ENCODE measurements at regions not wholly inside any gene's neighbourhood (a gene's known extent, or its start where the extent isn't known, plus 50 kb on each side); places are given as distances from the start of the nearest gene placed in this dataset.

- TF ChIP-seq, protein P1, sequence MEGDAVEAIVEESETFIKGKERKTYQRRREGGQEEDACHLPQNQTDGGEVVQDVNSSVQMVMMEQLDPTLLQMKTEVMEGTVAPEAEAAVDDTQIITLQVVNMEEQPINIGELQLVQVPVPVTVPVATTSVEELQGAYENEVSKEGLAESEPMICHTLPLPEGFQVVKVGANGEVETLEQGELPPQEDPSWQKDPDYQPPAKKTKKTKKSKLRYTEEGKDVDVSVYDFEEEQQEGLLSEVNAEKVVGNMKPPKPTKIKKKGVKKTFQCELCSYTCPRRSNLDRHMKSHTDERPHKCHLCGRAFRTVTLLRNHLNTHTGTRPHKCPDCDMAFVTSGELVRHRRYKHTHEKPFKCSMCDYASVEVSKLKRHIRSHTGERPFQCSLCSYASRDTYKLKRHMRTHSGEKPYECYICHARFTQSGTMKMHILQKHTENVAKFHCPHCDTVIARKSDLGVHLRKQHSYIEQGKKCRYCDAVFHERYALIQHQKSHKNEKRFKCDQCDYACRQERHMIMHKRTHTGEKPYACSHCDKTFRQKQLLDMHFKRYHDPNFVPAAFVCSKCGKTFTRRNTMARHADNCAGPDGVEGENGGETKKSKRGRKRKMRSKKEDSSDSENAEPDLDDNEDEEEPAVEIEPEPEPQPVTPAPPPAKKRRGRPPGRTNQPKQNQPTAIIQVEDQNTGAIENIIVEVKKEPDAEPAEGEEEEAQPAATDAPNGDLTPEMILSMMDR (optimal IDR thresholded peaks at IDR 0.05 in 1 of 3, IDR thresholded peaks at IDR 0.05 in 1 of 3, conservative IDR thresholded peaks at IDR 0.05 in 1 of 3; ENCODE audit: extremely low read depth in 1 of 3, insufficient read depth in 2 of 3, low read length in 3 of 3) = no peak
- TF ChIP-seq EZH2 (IDR thresholded peaks at IDR 0.05; ENCODE audit: low read length) = no peak
- FAIRE-seq (no peak), DNase-seq (ENCODE audit: low read depth, low spot score) (no peak)
- H3K4me3 ChIP-seq (ENCODE audit: control insufficient read depth in 2 of 3, extremely low read depth in 1 of 3, insufficient read depth in 2 of 3, low read depth in 1 of 3, low read length in 3 of 3) = no peak overlapping the region
- no peak overlapping the region for H2AFZ ChIP-seq (ENCODE audit: control insufficient read depth, low read length)
- no peaks in the 10 kb centered on the region for H3K27me3 ChIP-seq (ENCODE audit: control insufficient read depth, extremely low read depth, insufficient read depth, low read length)
- no peaks in the 10 kb centered on the region for H3K79me2 ChIP-seq (ENCODE audit: control insufficient read depth, insufficient read depth, low read length)
- no peaks in the 10 kb centered on the region for H3K9me1 ChIP-seq (ENCODE audit: control insufficient read depth, extremely low read depth, insufficient read depth, low read length)
- H4K20me1 ChIP-seq (ENCODE audit: control insufficient read depth, extremely low read depth, insufficient read depth, low read length) = no peaks in the 10 kb centered on the region
- no peaks in the 10 kb centered on the region for H3K4me1 ChIP-seq (ENCODE audit: control insufficient read depth, extremely low read depth, insufficient read depth, low read length)
- no peak overlapping the region for H3K4me2 ChIP-seq (ENCODE audit: control insufficient read depth, extremely low read depth, insufficient read depth, low read depth, low read length)
- H3K9ac ChIP-seq (ENCODE audit: control insufficient read depth, extremely low read depth, insufficient read depth, low read length) = no peak overlapping the region
- no peaks in the 10 kb centered on the region for H3K9me3 ChIP-seq (ENCODE audit: control insufficient read depth, low read depth, low read length)
- H3K36me3 ChIP-seq (ENCODE audit: control insufficient read depth in 2 of 2, extremely low read depth in 1 of 2, insufficient read depth in 2 of 2, low read length in 2 of 2) = no peaks in the 10 kb centered on the region
- H3K27ac ChIP-seq (ENCODE audit: control insufficient read depth, insufficient read depth, low read length) = no peak overlapping the region
- dilution Hi-C loops (cut with MboI; ENCODE audit: extremely low pct_ligation_motif_present, low sequenced_read_pairs) = no loop called here
These were observed 1801.0 kb downstream of the C4orf33 start for GRCh38 chr4:130896920-130897319.

- no peak overlapping the region for H3K27ac ChIP-seq (ENCODE audit: control insufficient read depth, insufficient read depth, low read length)
- H3K27me3 ChIP-seq (ENCODE audit: control insufficient read depth, extremely low read depth, insufficient read depth, low read length) = no peaks in the 10 kb centered on the region
- dilution Hi-C loops (cut with MboI; ENCODE audit: extremely low pct_ligation_motif_present, low sequenced_read_pairs) = no loop called here
- no peak overlapping the region for H3K4me3 ChIP-seq (ENCODE audit: control insufficient read depth in 2 of 3, extremely low read depth in 1 of 3, insufficient read depth in 2 of 3, low read depth in 1 of 3, low read length in 3 of 3)
- H3K9ac ChIP-seq (ENCODE audit: control insufficient read depth, extremely low read depth, insufficient read depth, low read length) = no peak overlapping the region
- H3K36me3 ChIP-seq (ENCODE audit: control insufficient read depth in 2 of 2, extremely low read depth in 1 of 2, insufficient read depth in 2 of 2, low read length in 2 of 2) = no peaks in the 10 kb centered on the region
- FAIRE-seq (no peak), DNase-seq (ENCODE audit: low read depth, low spot score) (no peak)
- no peak overlapping the region for H2AFZ ChIP-seq (ENCODE audit: control insufficient read depth, low read length)
- no peaks in the 10 kb centered on the region for H3K9me3 ChIP-seq (ENCODE audit: control insufficient read depth, low read depth, low read length)
- TF ChIP-seq EZH2 (IDR thresholded peaks at IDR 0.05; ENCODE audit: low read length) = no peak
- TF ChIP-seq, protein P1 (optimal IDR thresholded peaks at IDR 0.05 in 1 of 3, IDR thresholded peaks at IDR 0.05 in 1 of 3, conservative IDR thresholded peaks at IDR 0.05 in 1 of 3; ENCODE audit: extremely low read depth in 1 of 3, insufficient read depth in 2 of 3, low read length in 3 of 3) = no peak
- no peaks in the 10 kb centered on the region for H3K79me2 ChIP-seq (ENCODE audit: control insufficient read depth, insufficient read depth, low read length)
- H4K20me1 ChIP-seq (ENCODE audit: control insufficient read depth, extremely low read depth, insufficient read depth, low read length) = no peaks in the 10 kb centered on the region
- H3K9me1 ChIP-seq (ENCODE audit: control insufficient read depth, extremely low read depth, insufficient read depth, low read length) = no peaks in the 10 kb centered on the region
- H3K4me1 ChIP-seq (ENCODE audit: control insufficient read depth, extremely low read depth, insufficient read depth, low read length) = no peaks in the 10 kb centered on the region
- no peak overlapping the region for H3K4me2 ChIP-seq (ENCODE audit: control insufficient read depth, extremely low read depth, insufficient read depth, low read depth, low read length)
These were observed 1805.4 kb downstream of the C4orf33 start for GRCh38 chr4:130901321-130901720.
